ENCODE measurements at regions not wholly inside any gene's neighbourhood (a gene's known extent, or its start where the extent isn't known, plus 50 kb on each side); places are given as distances from the start of the nearest gene placed in this dataset.
"Not testable (repeated sequence)": the region's sequence is repeated elsewhere in the genome, so short reads cannot be mapped to it uniquely, and the experiment has no call there.

GRCh38 chr2:2647141-2647541 is 316.1 kb upstream of the MYT1L start:
- no peak for DNase-seq

- DNase-seq = no peak
Measured at GRCh38 chr2:2646433-2647051, 315.5 kb upstream of the MYT1L start.

- DNase-seq = no peak
Measured at GRCh38 chr2:2645162-2645855, 314.2 kb upstream of the MYT1L start.

GRCh38 chr2:2644751-2645150 is 313.7 kb upstream of the MYT1L start:
- DNase-seq = not testable (repeated sequence)

- no peak for DNase-seq
Measured at GRCh38 chr2:2644040-2644439, 313.0 kb upstream of the MYT1L start.

- peak; percentile 29 for DNase-seq
Measured at GRCh38 chr2:2642906-2643890, 312.1 kb upstream of the MYT1L start.

- DNase-seq = no peak
Measured at GRCh38 chr2:2641541-2642410, 310.7 kb upstream of the MYT1L start.

GRCh38 chr2:2640818-2641217 is 309.7 kb upstream of the MYT1L start:
- DNase-seq = no peak

GRCh38 chr2:2640371-2640770 is 309.3 kb upstream of the MYT1L start:
- no peak for DNase-seq

GRCh38 chr2:2639251-2640139 is 308.4 kb upstream of the MYT1L start:
- no peak for DNase-seq

- no peak for DNase-seq
Measured at GRCh38 chr2:2638547-2639220, 307.6 kb upstream of the MYT1L start.

GRCh38 chr2:2636813-2637212 is 305.7 kb upstream of the MYT1L start:
- no peak for DNase-seq

- no peak for DNase-seq
Measured at GRCh38 chr2:2635025-2635528, 304.0 kb upstream of the MYT1L start.

GRCh38 chr2:2633017-2633416 is 301.9 kb upstream of the MYT1L start:
- DNase-seq = no peak

GRCh38 chr2:2623939-2624338 is 292.9 kb upstream of the MYT1L start:
- DNase-seq = no peak

- no peak for DNase-seq
Measured at GRCh38 chr2:2621855-2622254, 290.8 kb upstream of the MYT1L start.

- DNase-seq = no peak
Measured at GRCh38 chr2:2620604-2621003, 289.5 kb upstream of the MYT1L start.

- DNase-seq = no peak
Measured at GRCh38 chr2:2619995-2620394, 288.9 kb upstream of the MYT1L start.

GRCh38 chr2:2614452-2614851 is 283.4 kb upstream of the MYT1L start:
- no peak for DNase-seq

- no peak for DNase-seq
Measured at GRCh38 chr2:2613279-2614199, 282.5 kb upstream of the MYT1L start.

All from NCI-H1694 treated with DMSO at 0.1 percent for 48 hours (cell line).